Esophagus squamous epithelium (tissue), 4 donors: ENCODE measurements at regions not wholly inside any gene's neighbourhood (a gene's known extent, or its start where the extent isn't known, plus 50 kb on each side); places are given as distances from the start of the nearest gene placed in this dataset.
"Not testable (repeated sequence)": the region's sequence is repeated elsewhere in the genome, so short reads cannot be mapped to it uniquely, and the experiment has no call there.

Experiments used
- CTCF ChIP-seq, 6 experiments: fragments of 450-650 bp in 4 of 6; fragments of 200-600 bp in 2 of 6; sonication (generic) in 2 of 6; IDR thresholded peaks; one replicate each; pipeline ENCODE4 v1.5.1; 2016 to 2019; ENCODE audit warnings: antibody characterized with exemption in 6 of 6, mild to moderate bottlenecking in 4 of 6, moderate library complexity in 4 of 6
- POLR2A ChIP-seq, 4 donors: fragments of 450-650 bp; IDR thresholded peaks; one replicate each; pipeline ENCODE4 v1.6.1; 2017; ENCODE audit warnings: antibody characterized with exemption in 4 of 4, mild to moderate bottlenecking in 4 of 4, moderate library complexity in 3 of 4

DNA sequence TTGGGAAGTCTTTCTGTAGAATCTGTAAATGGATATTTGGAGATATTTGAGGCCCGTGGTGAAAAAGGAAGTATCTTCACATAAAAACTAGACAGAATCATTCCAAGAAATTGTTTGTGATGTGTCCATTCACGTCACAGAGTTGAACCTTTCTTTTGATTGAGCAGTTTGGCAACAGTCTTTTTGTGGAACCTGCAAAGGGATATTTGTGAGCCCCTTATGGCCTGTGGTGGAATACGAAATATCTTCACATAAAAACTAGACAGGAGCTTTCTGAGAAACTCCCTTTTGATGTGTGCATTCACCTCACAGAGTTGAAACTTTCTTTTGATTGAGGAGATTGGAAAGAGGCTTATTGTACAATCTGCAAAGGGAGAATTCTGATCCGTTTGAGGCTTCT is 2980.4 kb downstream of the TUBA3C start:
- TF ChIP-seq POLR2A, CTCF (IDR thresholded peaks at IDR 0.05): not testable (repeated sequence)
